ENCODE measurements at regions not wholly inside any gene's neighbourhood (a gene's known extent, or its start where the extent isn't known, plus 50 kb on each side); places are given as distances from the start of the nearest gene placed in this dataset.

- TF ChIP-seq, protein P1, sequence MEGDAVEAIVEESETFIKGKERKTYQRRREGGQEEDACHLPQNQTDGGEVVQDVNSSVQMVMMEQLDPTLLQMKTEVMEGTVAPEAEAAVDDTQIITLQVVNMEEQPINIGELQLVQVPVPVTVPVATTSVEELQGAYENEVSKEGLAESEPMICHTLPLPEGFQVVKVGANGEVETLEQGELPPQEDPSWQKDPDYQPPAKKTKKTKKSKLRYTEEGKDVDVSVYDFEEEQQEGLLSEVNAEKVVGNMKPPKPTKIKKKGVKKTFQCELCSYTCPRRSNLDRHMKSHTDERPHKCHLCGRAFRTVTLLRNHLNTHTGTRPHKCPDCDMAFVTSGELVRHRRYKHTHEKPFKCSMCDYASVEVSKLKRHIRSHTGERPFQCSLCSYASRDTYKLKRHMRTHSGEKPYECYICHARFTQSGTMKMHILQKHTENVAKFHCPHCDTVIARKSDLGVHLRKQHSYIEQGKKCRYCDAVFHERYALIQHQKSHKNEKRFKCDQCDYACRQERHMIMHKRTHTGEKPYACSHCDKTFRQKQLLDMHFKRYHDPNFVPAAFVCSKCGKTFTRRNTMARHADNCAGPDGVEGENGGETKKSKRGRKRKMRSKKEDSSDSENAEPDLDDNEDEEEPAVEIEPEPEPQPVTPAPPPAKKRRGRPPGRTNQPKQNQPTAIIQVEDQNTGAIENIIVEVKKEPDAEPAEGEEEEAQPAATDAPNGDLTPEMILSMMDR (IDR thresholded peaks at IDR 0.05) = no peak
- TF ChIP-seq POLR2A (IDR thresholded peaks at IDR 0.05) (no peak), EP300 (IDR thresholded peaks at IDR 0.05) (no peak)
These were observed 63.4 kb upstream of the FAM174B start for GRCh38 chr15:92719021-92719420.
